Skeletal muscle satellite cell (primary cell): ENCODE measurements at regions not wholly inside any gene's neighbourhood (a gene's known extent, or its start where the extent isn't known, plus 50 kb on each side); places are given as distances from the start of the nearest gene placed in this dataset.

Source experiments
- H3K27me3 ChIP-seq: 2 replicates; pipeline ENCODE4 v1.7.0; 2013; ENCODE audit warnings: low read length; ENCODE audit not compliant: control insufficient read depth, insufficient read depth
- H3K36me3 ChIP-seq: 2 replicates; pipeline ENCODE4 v1.7.0; 2013; ENCODE audit warnings: mild to moderate bottlenecking, control low read depth, low read length; ENCODE audit not compliant: insufficient read depth
- H3K4me1 ChIP-seq: 2 replicates; pipeline ENCODE4 v1.7.0; 2013; ENCODE audit warnings: low read length; ENCODE audit not compliant: control insufficient read depth, insufficient read depth
- H3K4me2 ChIP-seq: 2 replicates; pipeline ENCODE4 v1.7.0; 2013; ENCODE audit warnings: mild to moderate bottlenecking, low read length
- H3K4me3 ChIP-seq: 2 replicates; pipeline ENCODE4 v1.7.0; 2013; ENCODE audit warnings: low read length
- H3K9ac ChIP-seq: 2 replicates; pipeline ENCODE4 v1.7.0; 2013; ENCODE audit warnings: mild to moderate bottlenecking, low read depth, low read length, moderate library complexity
- H3K9me3 ChIP-seq: replicated peaks from 2 replicates; pipeline ENCODE4 v1.7.0; 2013; ENCODE audit warnings: mild to moderate bottlenecking, control low read depth, low read length

GRCh38 chr11:116135891-116136290 is 631.7 kb upstream of the CADM1 start:
- Histone ChIP-seq H3K4me1 (no peaks in the 10 kb centered on the region), H3K9me3 (no peaks in the 10 kb centered on the region), H3K9ac (no peak overlapping the region), H3K4me2 (no peak overlapping the region), H3K36me3 (no peaks in the 10 kb centered on the region), H3K27me3 (no peaks in the 10 kb centered on the region), H3K4me3 (no peak overlapping the region)

GRCh38 chr11:116134450-116134849 is 630.2 kb upstream of the CADM1 start:
- no peaks in the 10 kb centered on the region for H3K36me3 ChIP-seq
- no peak overlapping the region for H3K9ac ChIP-seq
- no peaks in the 10 kb centered on the region for H3K4me1 ChIP-seq
- H3K4me3 ChIP-seq = no peak overlapping the region
- H3K9me3 ChIP-seq = no peaks in the 10 kb centered on the region
- H3K27me3 ChIP-seq = no peaks in the 10 kb centered on the region
- H3K4me2 ChIP-seq = no peak overlapping the region

GRCh38 chr11:116132273-116132978 is 628.2 kb upstream of the CADM1 start:
- no peaks in the 10 kb centered on the region for H3K9me3 ChIP-seq
- no peaks in the 10 kb centered on the region for H3K27me3 ChIP-seq
- no peak overlapping the region for H3K4me2 ChIP-seq
- H3K4me3 ChIP-seq = no peak overlapping the region
- no peaks in the 10 kb centered on the region for H3K36me3 ChIP-seq
- H3K4me1 ChIP-seq = no peaks in the 10 kb centered on the region
- H3K9ac ChIP-seq = no peak overlapping the region

- Histone ChIP-seq H3K9ac (no peak overlapping the region), H3K4me3 (no peak overlapping the region), H3K36me3 (no peaks in the 10 kb centered on the region), H3K4me1 (no peaks in the 10 kb centered on the region), H3K27me3 (no peaks in the 10 kb centered on the region), H3K4me2 (no peak overlapping the region), H3K9me3 (no peaks in the 10 kb centered on the region)
Measured at GRCh38 chr11:116130122-116130521, 625.9 kb upstream of the CADM1 start.

- H3K4me1 ChIP-seq = no peaks in the 10 kb centered on the region
- H3K36me3 ChIP-seq = no peaks in the 10 kb centered on the region
- no peak overlapping the region for H3K9ac ChIP-seq
- H3K4me3 ChIP-seq = no peak overlapping the region
- no peaks in the 10 kb centered on the region for H3K9me3 ChIP-seq
- no peaks in the 10 kb centered on the region for H3K27me3 ChIP-seq
- no peak overlapping the region for H3K4me2 ChIP-seq
Measured at GRCh38 chr11:116129456-116129855, 625.2 kb upstream of the CADM1 start.

- no peaks in the 10 kb centered on the region for H3K4me1 ChIP-seq
- H3K36me3 ChIP-seq = no peaks in the 10 kb centered on the region
- no peaks in the 10 kb centered on the region for H3K27me3 ChIP-seq
- H3K4me2 ChIP-seq = no peak overlapping the region
- H3K9me3 ChIP-seq = no peaks in the 10 kb centered on the region
- H3K9ac ChIP-seq = no peak overlapping the region
- no peak overlapping the region for H3K4me3 ChIP-seq
Measured at GRCh38 chr11:116126562-116126961, 622.3 kb upstream of the CADM1 start.

- H3K4me2 ChIP-seq = no peak overlapping the region
- H3K4me1 ChIP-seq = no peaks in the 10 kb centered on the region
- H3K36me3 ChIP-seq = no peaks in the 10 kb centered on the region
- no peak overlapping the region for H3K4me3 ChIP-seq
- H3K27me3 ChIP-seq = no peaks in the 10 kb centered on the region
- no peaks in the 10 kb centered on the region for H3K9me3 ChIP-seq
- H3K9ac ChIP-seq = no peak overlapping the region
Measured at GRCh38 chr11:116124922-116125714, 620.9 kb upstream of the CADM1 start.

- Histone ChIP-seq H3K4me3 (no peak overlapping the region), H3K9me3 (no peaks in the 10 kb centered on the region), H3K4me2 (no peak overlapping the region), H3K4me1 (no peaks in the 10 kb centered on the region), H3K9ac (no peak overlapping the region), H3K36me3 (no peaks in the 10 kb centered on the region), H3K27me3 (no peaks in the 10 kb centered on the region)
Measured at GRCh38 chr11:116123739-116124138, 619.5 kb upstream of the CADM1 start.

GRCh38 chr11:116122697-116123472 is 618.7 kb upstream of the CADM1 start:
- Histone ChIP-seq H3K9ac (no peak overlapping the region), H3K9me3 (no peaks in the 10 kb centered on the region), H3K4me3 (no peak overlapping the region), H3K4me1 (no peaks in the 10 kb centered on the region), H3K36me3 (no peaks in the 10 kb centered on the region), H3K4me2 (no peak overlapping the region), H3K27me3 (no peaks in the 10 kb centered on the region)

GRCh38 chr11:116119158-116119557 is 614.9 kb upstream of the CADM1 start:
- H3K36me3 ChIP-seq = no peaks in the 10 kb centered on the region

GRCh38 chr11:116118138-116118470 is 613.9 kb upstream of the CADM1 start:
- no peaks in the 10 kb centered on the region for H3K36me3 ChIP-seq
- H3K4me3 ChIP-seq = no peak overlapping the region
- no peaks in the 10 kb centered on the region for H3K4me1 ChIP-seq
- H3K9ac ChIP-seq = no peak overlapping the region
- no peaks in the 10 kb centered on the region for H3K27me3 ChIP-seq
- H3K4me2 ChIP-seq = no peak overlapping the region
- H3K9me3 ChIP-seq = peaks cover 8% of the 10 kb centered on the region

More at GRCh38 chr11:116119158-116119557, 614.9 kb upstream of the CADM1 start:
- H3K9ac ChIP-seq = no peak overlapping the region
- no peak overlapping the region for H3K4me2 ChIP-seq
- no peaks in the 10 kb centered on the region for H3K9me3 ChIP-seq
- no peaks in the 10 kb centered on the region for H3K27me3 ChIP-seq
- H3K4me1 ChIP-seq = no peaks in the 10 kb centered on the region
- H3K4me3 ChIP-seq = no peak overlapping the region
